ENCODE measurements at regions not wholly inside any gene's neighbourhood (a gene's known extent, or its start where the extent isn't known, plus 50 kb on each side); places are given as distances from the start of the nearest gene placed in this dataset.

GRCh38 chr11:89612096-89612495, 98.0 kb upstream of the TRIM77 start (continued):
- no peak for TF ChIP-seq CHD7 (IDR thresholded peaks at IDR 0.05; ENCODE audit: insufficient replicate concordance, low read length)
- TF ChIP-seq ATF3 (IDR thresholded peaks at IDR 0.05; ENCODE audit: insufficient read depth, low read depth, low read length), result no peak
- no peak for TF ChIP-seq KDM4A (IDR thresholded peaks at IDR 0.05; ENCODE audit: low read depth, low read length, severe bottlenecking)
- TF ChIP-seq SP4 (IDR thresholded peaks at IDR 0.05; ENCODE audit: low read length), result no peak
- no peak for TF ChIP-seq HDAC6 (IDR thresholded peaks at IDR 0.05; ENCODE audit: low read depth, low read length)
- TF ChIP-seq RFX5 (IDR thresholded peaks at IDR 0.05; ENCODE audit: borderline replicate concordance, low read depth, low read length), result no peak
- no peak for TF ChIP-seq EGR1 (IDR thresholded peaks at IDR 0.05; ENCODE audit: borderline replicate concordance, low read depth, low read length)
- no peak for TF ChIP-seq TCF12 (IDR thresholded peaks at IDR 0.05; ENCODE audit: low read depth, low read length)
- TF ChIP-seq KDM1A (IDR thresholded peaks at IDR 0.05; ENCODE audit: borderline replicate concordance, low read length), result no peak
- no peak for TF ChIP-seq RNF2 (IDR thresholded peaks at IDR 0.05; ENCODE audit: borderline replicate concordance, low read depth, low read length, missing control alignments, poor library complexity, severe bottlenecking)
- no peak for TF ChIP-seq TAF7 (optimal IDR thresholded peaks at IDR 0.05; ENCODE audit: borderline replicate concordance, low read depth, low read length)
- TF ChIP-seq CBX5 (IDR thresholded peaks at IDR 0.05; ENCODE audit: low read depth, low read length), result no peak

Measured in H1 (cell line).